Left colon (tissue), 2 donors: ENCODE measurements at regions not wholly inside any gene's neighbourhood (a gene's known extent, or its start where the extent isn't known, plus 50 kb on each side); places are given as distances from the start of the nearest gene placed in this dataset.

Source experiments
- ATAC-seq: fragments of 200-7000 bp; cut with Tn5 transposase; one replicate; pipeline ENCODE4 v1.9.1; 2020; ENCODE audit warnings: mild to moderate bottlenecking, moderate library complexity
- DNase-seq, 2 donors: peaks; one replicate each; pipeline ENCODE4 v3.0.0-alpha.2; 2020
- intact Hi-C, 2 donors: fragments of 100-400 bp; cut with DNase I in 1 of 2; cut with micrococcal nuclease in 1 of 2; formaldehyde crosslinking; loops; one replicate each; pipeline versions ENCODE4 v1.11.2 to v1.14.0; 2022; cut with DNase I, micrococcal nuclease
- donor health status: DM: no; HTN: no; CAD: no.
- donor health status: DM: yes; HTN: yes; CAD: no.

DNA sequence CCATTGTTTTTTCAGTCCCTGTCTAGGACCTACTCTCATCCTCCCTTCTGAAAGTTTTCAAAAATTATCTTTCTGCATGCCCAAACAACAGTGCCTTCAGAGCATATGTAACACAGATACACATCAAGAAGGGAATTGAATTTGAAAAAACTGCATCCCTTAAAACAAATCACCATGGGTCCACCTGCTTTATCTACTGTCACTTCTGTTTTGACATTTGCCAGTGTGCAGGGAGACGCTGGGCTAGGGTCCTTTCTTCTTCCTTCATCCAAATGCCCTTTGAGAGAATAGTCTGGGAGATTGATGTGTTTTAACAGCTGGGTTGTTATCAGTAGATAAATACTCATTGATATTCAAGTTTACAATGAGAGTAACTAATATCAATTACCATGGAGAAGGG lies 1630.1 kb downstream of the MAT2B start:
- intact Hi-C loops: no loop called here
- no peak for ATAC-seq
- no peak for DNase-seq

GRCh38 chr5:165137701-165138100 lies 1632.3 kb downstream of the MAT2B start:
- ATAC-seq (no peak), DNase-seq (no peak)
- intact Hi-C loops: no loop called here

DNA sequence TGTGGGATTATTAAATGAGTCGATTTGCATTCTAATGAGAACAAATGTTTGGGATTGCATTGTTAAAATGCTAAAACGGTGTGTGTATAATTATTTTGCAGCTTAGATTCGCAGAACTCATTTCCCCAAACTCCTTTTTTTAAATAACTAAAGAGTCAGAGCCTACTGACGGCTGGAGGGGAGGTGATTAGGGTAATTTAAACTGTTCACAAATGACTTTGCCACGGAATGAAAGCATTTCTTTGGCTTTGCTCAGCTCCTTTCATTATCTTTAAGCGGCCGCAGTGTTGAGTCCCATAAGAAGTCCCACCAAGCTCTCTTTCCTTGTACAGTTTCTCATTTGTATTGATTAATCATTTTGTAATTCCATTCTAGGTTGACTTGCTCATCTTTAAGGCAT lies 1632.8 kb downstream of the MAT2B start:
- intact Hi-C loops: no loop called here
- ATAC-seq: no peak
- no peak for DNase-seq

- ATAC-seq (no peak), DNase-seq (no peak)
- intact Hi-C loops: no loop called here
These were observed 1633.8 kb downstream of the MAT2B start for GRCh38 chr5:165139262-165139661.

- DNase-seq: no peak
- ATAC-seq: no peak
- intact Hi-C loops: no loop called here
These were observed 1634.3 kb downstream of the MAT2B start for GRCh38 chr5:165139721-165140120.

DNA sequence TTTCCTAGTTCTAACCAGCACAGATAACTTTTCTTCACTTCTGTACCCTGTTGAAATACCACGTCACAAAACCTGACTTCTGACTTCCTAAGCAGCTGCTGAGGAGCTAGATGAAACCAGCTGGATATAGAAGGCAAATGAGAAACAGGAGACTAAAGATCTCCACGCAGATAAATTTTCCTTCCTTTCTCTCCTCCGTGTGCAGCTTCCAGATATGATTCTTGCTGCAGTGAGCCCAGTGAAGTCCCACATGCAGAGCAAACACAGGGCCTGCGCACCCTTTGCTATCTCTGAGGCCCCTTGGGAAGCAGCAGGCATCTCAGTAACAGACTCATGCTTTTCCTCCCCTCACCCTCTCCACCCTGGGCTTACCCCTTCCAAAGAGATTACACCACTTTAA lies 1638.3 kb downstream of the MAT2B start:
- no peak for ATAC-seq
- intact Hi-C loops: no loop called here
- no peak for DNase-seq

- no peak for DNase-seq
These were observed 1644.0 kb downstream of the MAT2B start for GRCh38 chr5:165149431-165149830.

GRCh38 chr5:165152058-165152457 lies 1646.6 kb downstream of the MAT2B start:
- intact Hi-C loops: no loop called here
- no peak for DNase-seq
- no peak for ATAC-seq

More at GRCh38 chr5:165149431-165149830, 1644.0 kb downstream of the MAT2B start:
- intact Hi-C loops: no loop called here
- no peak for ATAC-seq

GRCh38 chr5:165157219-165157618 lies 1651.8 kb downstream of the MAT2B start:
- no peak for ATAC-seq

GRCh38 chr5:165161204-165161603 lies 1655.8 kb downstream of the MAT2B start:
- no peak for ATAC-seq
- DNase-seq: no peak
- intact Hi-C loops: no loop called here

More at GRCh38 chr5:165157219-165157618, 1651.8 kb downstream of the MAT2B start:
- DNase-seq: no peak
- intact Hi-C loops: no loop called here

DNA sequence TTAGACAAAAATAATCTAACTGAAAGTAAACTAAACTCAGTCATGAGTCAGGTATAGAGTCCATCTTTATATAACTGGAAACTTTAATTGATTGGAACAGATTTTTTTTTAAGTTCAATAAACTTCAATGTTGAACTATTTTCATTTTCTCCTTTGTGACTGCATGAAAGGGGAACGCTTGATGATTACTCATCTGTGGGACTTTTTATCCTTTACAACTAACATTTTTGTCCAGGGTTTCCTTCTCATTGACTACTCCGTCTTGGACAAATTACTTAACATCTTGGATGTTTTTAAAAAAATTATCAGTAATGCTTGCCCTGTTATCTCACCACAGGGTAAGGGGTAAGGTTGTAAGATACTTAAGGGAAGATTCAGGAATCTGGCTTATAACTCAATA lies 1658.4 kb downstream of the MAT2B start:
- DNase-seq (no peak), ATAC-seq (no peak)
- intact Hi-C loops: no loop called here

- ATAC-seq (no peak), DNase-seq (no peak)
- intact Hi-C loops: no loop called here
These were observed 1668.2 kb downstream of the MAT2B start for GRCh38 chr5:165173651-165174050.

- intact Hi-C loops: no loop called here
- no peak for DNase-seq
- no peak for ATAC-seq
These were observed 1669.6 kb downstream of the MAT2B start for GRCh38 chr5:165175041-165175440.

GRCh38 chr5:165184183-165184582 lies 1678.8 kb downstream of the MAT2B start:
- DNase-seq (no peak), ATAC-seq (no peak)
- intact Hi-C loops: no loop called here

DNA sequence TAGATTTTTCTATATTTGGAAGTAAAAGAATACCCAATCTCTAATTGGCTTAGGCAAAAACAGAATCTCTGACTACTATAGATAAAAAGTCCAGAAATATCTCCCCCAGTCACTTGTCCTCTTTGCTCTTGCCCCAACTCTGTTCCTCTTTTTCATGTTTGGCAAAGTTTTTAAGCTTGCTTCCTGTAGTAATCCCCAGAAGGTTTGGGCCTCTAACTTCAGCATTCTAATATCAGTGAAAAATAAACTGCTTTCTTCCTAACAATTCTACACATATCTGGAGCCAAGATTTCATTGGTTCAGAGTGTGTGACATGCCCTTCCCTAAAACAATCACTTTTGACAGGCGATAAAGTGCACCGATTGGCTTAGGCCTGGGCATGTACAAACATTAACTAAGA lies 1680.3 kb downstream of the MAT2B start:
- DNase-seq (no peak), ATAC-seq (no peak)
- intact Hi-C loops: no loop called here

DNA sequence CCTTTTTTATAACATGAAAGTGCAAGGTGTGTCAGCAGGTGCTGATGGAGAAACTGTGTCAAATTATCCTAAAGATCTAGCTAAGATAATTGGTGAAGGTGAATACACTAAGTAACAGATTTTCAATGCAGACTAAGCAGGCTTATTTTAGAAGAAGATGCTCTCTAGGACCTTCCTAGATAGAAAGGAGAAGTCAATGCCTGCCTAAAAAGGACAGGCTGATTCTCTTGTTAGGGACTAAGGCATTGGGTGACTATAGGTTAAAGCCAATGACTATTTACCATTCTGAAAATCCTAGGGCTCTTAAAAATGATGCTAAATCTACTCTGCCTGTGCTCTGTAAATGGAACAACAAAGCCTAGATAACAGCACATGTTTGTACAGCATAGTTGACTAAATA lies 1682.4 kb downstream of the MAT2B start:
- no peak for ATAC-seq
- no peak for DNase-seq
- intact Hi-C loops: no loop called here

- no peak for DNase-seq
- no peak for ATAC-seq
- intact Hi-C loops: no loop called here
These were observed 1683.2 kb downstream of the MAT2B start for GRCh38 chr5:165188556-165189175.

DNA sequence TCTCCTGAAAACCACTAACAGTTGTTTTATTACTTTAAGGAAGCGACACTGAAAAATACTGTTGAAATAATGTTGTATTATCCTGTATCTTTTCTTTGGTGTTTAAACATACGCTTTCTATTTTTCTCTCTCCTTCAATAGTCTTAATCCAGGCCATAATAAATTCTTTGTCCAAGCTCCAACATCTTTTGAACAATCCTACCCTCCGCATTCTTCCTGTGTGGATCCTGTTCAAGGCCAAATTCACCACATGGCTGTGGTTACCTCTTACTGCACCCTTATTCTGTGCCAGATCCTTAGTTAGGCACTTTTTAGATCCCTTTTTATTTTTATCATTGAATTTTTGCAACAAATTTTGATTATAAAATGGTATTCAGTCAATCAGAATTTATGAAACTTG lies 1691.5 kb downstream of the MAT2B start:
- ATAC-seq (no peak), DNase-seq (no peak)
- intact Hi-C loops: no loop called here

GRCh38 chr5:165201369-165201768 lies 1696.0 kb downstream of the MAT2B start:
- DNase-seq (no peak), ATAC-seq (no peak)
- intact Hi-C loops: loop anchor here in 1 of 2 donors (10.0 kb wide), 1 partner anchor 1187 kb away; no protein-coding TSS in a partner anchor

GRCh38 chr5:165201771-165202518 lies 1696.5 kb downstream of the MAT2B start:
- intact Hi-C loops: loop anchor here in 1 of 2 donors (10.0 kb wide), 1 partner anchor 1187 kb away; no protein-coding TSS in a partner anchor
- DNase-seq: no peak
- no peak for ATAC-seq

- ATAC-seq (no peak), DNase-seq (no peak)
- intact Hi-C loops: loop anchor here in 1 of 2 donors (10.0 kb wide), 1 partner anchor 1188 kb away; no protein-coding TSS in a partner anchor
These were observed 1697.1 kb downstream of the MAT2B start for GRCh38 chr5:165202519-165202910.
